GM19240 (cell line): ENCODE measurements at regions not wholly inside any gene's neighbourhood (a gene's known extent, or its start where the extent isn't known, plus 50 kb on each side); places are given as distances from the start of the nearest gene placed in this dataset.
"Not testable (repeated sequence)": the region's sequence is repeated elsewhere in the genome, so short reads cannot be mapped to it uniquely, and the experiment has no call there.

Source experiments
- DNase-seq: peaks from one replicate; pipeline ENCODE4 v3.0.0; 2011; ENCODE audit warnings: low spot score; ENCODE audit not compliant: insufficient read length

- no peak for DNase-seq
Observed at GRCh38 chr18:78818961-78819360, 160.7 kb upstream of the SALL3 start.

DNA sequence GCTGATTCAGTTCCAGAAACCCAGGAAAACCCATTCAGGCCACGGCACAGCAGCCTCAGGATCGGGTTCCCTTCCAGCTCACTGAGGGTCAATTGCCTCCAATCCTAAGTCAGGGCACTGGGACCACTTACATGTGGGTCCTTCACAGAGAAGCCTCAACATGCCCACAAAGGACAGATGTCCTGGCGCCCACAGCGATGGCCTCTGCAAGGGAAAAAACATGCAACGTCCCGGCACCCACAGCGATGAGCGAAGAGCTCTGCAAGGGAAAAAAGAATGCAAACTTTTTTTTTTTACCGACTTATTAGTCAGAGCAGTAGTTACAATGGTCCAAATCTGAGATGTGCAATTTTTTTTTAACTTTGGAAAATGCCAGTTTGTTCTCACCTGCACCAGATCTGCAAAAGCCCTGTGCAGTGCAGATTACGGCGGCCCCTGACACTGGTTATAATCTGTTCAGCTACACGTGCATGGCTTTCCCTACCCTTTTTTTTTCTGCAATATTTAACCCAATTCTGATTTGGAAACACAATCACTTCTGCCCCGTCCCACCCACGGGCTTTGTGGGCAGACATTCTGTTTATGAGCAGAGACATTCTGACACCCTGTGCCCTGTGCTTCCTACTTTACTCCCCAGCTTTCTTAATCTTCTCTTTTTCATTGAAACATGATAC is 159.3 kb upstream of the SALL3 start:
- DNase-seq: no peak

- DNase-seq: no peak
Observed at GRCh38 chr18:78821396-78821795, 158.2 kb upstream of the SALL3 start.

DNA sequence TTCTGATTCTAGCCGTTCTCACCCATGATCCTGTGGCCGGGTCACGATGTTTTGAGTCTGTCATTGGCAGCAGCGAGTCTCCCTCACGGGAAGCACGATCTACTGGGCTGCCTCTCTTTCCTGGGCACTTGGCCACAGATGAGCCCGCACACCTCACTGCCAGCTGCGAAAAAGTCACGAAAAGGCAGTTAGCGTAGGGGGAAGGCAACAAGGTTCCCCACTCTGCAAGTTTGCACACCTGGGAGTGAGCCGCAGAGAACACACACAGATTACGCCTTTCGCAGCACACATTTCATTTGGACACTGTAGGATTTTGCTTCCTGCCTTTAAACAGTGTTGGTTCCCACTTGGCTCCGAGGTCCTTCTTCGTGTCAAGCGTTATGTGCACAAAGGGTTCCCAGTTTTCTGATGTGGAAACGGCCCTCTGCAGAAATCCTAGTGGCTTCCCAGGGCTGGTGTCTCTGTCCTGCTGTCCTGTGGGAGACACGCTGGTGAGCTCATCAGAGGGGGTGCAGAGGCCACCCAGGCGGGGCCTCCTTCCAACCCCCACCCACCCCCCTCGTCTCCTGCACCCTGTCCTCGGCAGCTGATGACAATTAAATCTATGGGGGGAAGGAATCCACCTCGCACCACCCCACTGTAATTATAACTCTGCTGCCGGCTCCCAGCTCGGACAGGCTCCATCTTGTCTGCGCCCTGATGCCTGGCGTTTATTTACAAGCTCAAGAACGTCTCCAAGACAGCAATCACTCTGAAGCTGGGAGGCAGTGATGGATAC is 157.3 kb upstream of the SALL3 start:
- no peak for DNase-seq

- DNase-seq: no peak
Observed at GRCh38 chr18:78822949-78823285, 156.7 kb upstream of the SALL3 start.

DNA sequence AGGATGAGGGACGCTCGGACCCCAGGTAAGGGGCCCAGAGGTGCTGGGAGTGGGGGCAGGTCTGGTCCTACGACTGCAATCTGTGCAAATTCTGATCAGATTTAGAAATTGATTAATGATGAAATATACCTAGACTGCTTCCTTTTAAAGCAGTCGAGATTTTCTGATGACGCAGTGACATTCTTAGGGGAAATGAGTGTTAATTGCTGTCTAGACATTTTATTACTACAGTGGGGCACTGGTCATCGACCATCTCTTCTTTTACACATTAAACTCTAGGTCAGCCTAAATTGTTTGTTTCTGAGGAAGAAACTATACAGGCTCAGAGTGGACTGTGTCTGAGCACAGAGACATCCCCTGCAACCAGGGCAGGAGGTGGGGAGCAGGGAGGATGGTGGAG is 154.4 kb upstream of the SALL3 start:
- no peak for DNase-seq

DNA sequence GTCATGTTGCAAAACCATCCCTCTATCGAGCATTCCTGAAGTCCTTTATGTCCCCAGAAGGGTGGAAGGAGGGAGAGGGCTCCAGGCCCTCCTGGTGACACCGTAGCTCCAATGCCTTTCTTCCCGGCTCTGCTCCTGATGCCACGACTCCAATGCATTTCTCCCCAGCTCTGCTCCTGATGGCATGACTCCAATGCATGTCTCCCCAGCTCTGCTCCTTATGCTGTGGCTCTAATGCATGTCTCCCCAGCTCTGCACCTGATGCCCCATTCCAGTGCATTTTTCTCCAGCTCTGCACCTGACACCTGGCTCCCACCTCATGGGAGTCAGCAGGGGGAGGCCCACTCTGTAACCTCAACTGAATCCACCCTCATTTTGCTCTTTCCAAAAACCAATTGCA is 153.0 kb upstream of the SALL3 start:
- no peak for DNase-seq

- DNase-seq: no peak
Observed at GRCh38 chr18:78827141-78827540, 152.5 kb upstream of the SALL3 start.

DNA sequence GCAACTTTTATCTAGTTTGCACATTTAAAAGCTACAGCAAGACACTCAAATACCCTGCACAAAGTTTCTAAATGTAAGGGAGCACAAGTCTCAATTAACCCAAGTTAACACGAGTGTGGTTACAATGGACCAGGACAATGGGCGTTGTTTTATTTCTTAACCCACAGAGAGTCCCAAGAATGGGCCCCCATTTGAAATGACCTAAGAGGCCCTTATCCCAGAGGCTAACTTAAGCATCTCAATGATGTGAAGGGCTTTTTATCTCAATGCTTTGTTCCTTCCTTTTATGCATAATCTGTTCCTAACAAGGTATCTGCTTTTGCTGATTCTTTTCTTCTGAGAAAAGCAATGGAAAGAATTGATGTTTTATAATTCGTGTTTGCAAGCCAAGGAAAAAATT is 151.5 kb upstream of the SALL3 start:
- DNase-seq: no peak

DNA sequence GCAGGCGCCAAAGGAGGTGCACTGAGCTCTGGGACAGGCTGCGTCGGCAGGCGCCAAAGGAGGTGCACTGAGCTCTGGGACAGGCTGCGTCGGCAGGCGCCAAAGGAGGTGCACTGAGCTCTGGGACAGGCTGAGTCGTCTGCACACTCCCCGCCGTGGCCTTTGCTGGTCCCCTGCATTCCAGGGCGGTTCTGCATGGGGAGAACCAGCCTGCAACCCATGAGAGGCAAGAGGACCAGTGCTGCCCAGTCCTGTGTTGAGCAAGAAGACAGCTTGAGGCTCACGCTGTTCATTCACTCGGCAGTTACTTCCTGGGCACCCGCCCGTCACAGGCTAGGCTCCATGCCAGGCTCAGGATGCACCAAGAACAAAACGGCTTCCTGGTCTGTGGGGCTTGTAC is 150.6 kb upstream of the SALL3 start:
- not testable (repeated sequence) for DNase-seq

GRCh38 chr18:78830161-78830560 is 149.5 kb upstream of the SALL3 start:
- DNase-seq: no peak

GRCh38 chr18:78830826-78831225 is 148.8 kb upstream of the SALL3 start:
- DNase-seq: no peak

DNA sequence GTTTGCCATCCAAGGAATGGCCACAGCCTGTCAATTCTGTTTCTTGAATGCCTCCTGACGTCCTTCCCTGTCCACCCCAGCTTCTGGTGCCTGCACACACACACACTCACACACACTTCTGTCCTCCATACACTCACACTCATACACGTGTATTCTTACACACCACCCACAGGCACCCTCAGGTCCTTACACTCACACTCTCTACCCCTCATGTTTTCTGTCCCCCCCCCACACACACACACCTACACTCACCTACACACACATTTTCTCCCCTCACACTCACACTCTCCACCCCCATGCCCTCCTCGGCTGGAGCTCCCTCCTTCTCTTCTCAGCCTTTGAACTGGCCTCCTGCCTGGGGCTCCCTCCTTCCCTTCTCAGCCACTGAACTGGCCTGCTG is 148.0 kb upstream of the SALL3 start:
- no peak for DNase-seq

DNA sequence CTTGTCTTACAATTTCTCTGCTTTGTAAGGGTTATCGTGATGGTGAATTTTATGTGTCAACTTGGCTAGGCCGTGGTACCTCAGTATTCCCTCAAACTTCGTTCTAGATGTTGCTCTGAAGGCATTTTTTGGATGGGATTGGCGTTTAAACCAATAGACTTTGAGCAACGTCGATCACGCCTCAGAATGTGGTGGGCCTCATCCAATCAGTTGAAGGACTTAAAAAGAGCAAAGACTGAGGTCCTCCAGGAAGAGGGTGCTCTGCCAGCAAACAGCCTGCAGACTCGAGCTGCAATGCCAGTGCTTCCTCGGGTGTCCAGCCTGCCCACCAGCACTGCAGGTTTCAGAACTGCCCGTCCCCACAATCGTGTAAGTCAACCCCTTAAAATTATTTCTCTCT is 145.8 kb upstream of the SALL3 start:
- no peak for DNase-seq

DNA sequence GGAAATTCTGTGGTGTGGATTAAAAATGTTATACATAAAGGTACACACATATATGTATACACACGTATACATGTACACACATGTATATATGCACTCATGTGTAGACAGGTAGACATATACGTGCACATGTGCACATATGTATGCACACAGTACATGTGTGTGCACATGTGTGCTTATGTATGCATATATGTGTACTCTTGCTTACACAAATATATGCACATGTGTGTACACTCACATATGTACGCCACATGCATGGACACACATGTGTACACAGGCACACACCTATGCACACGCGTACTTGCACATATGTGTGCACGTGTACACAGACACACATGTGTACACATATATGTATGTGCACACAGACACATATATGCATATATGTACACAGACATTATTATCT is 142.8 kb upstream of the SALL3 start:
- DNase-seq: no peak

GRCh38 chr18:78837754-78838153 is 141.9 kb upstream of the SALL3 start:
- DNase-seq: no peak

- no peak for DNase-seq
Observed at GRCh38 chr18:78838183-78838582, 141.4 kb upstream of the SALL3 start.

GRCh38 chr18:78849046-78849445 is 130.6 kb upstream of the SALL3 start:
- no peak for DNase-seq

DNA sequence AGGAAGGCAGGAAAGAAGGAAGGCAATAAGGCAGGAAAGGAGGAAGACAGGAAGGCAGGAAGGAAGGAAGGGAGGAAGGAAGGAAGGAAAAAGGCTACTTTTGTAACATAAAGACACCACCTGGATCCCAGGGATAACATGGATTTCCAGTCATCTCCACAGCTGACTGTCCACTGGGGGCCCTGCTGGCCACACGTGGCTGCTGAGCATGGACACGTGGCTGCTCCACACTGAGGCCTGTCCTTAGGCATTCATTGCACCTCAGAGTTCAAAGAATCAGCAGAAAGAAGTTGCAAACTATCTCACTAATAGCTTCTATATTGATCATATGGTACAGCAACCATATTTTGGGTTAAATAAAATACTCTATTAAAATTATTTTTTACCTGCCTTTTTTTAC is 130.2 kb upstream of the SALL3 start:
- DNase-seq: no peak

DNA sequence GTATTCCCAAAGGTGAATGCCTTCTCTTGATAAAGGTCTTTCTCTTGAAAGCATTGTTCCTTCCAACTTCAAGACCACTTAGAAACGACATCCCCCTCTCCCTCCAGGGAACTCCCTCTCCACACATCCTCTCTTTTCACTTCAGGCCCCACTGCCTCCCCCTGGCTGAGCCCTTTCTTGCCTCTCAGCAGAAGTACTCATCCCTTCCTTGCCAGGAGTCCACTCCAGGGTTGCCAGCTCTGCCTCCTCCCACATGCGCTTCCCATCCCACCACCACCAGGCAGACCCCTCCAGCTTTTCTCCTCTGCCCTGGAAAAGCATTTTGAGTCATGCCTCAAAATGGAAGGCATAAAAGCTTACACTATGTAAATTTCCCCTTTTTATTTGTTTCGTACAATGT is 126.3 kb upstream of the SALL3 start:
- DNase-seq: no peak

DNA sequence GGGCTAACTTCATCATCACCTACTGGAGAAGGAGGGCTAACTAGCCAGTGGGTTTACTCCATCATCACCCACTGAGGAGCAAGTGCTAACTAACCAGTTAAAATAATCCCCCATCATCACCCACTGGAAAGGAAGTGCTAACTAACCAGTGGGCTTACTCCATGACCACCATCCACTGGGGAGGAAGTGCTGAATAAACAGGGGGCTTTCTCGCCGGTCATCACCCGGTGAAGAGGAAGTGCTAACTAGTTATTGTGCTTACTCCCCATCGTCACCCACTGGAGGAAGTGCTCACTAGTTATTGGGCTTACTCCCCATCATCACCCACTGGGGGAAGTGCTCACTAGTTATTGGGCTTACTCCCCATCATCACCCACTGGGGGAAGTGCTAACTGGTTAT is 124.4 kb upstream of the SALL3 start:
- DNase-seq: no peak

DNA sequence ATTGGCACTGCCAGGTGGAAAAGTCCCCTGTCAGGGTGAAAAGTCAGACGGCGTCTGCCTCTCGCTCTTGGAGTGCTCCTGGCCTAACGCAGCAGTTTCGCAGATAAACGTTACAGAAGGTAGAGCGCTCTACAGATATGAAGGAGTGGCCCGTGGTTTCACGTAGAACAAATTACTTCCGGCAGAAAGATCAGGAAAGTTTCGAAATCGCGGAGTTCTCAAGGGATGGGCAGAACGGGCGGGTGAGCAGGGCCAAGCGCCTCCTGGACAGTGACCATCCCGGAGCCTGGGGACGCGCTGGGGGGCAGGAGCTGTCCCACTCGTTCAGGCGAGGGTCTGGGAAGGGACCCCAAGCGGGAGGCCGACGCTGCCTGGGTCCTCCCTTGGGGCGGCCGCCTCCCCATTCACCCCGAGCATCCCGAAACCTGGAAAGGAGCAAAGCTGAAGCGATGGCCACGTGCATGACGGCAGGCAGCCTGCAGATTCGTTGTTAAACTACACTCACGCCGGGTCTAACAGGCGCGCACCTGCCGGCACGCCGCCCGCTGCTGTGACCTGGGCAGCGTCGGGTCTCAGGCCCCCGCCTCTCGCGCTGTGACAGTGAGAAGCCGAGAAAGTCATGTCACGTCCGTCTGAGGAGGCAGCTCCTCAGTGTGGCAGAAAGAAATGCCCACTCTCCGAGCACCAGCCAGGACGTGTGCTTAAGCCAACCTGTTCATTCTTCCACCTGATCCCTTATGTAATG is 122.9 kb upstream of the SALL3 start:
- no peak for DNase-seq
